ENCODE measurements at regions not wholly inside any gene's neighbourhood (a gene's known extent, or its start where the extent isn't known, plus 50 kb on each side); places are given as distances from the start of the nearest gene placed in this dataset.

- H3K27ac ChIP-seq: no peak overlapping the region
These were observed 181.5 kb downstream of the POSTN start for GRCh38 chr13:37417060-37417441.

GRCh38 chr13:37416291-37417059 lies 182.1 kb downstream of the POSTN start:
- Histone ChIP-seq H3K9ac (no peak overlapping the region), H3K4me3 (no peak overlapping the region), H3K9me3 (ENCODE audit: low read depth) (no peaks in the 10 kb centered on the region), H3K27ac (no peak overlapping the region), H3K4me2 (ENCODE audit: unreplicated experiment) (no peak overlapping the region), H3K27me3 (replicated peaks; ENCODE audit: insufficient read depth) (no peaks in the 10 kb centered on the region), H4K20me1 (ENCODE audit: insufficient read depth) (no peaks in the 10 kb centered on the region), H3K79me2 (ENCODE audit: insufficient read depth) (no peaks in the 10 kb centered on the region), H3K36me3 (ENCODE audit: low read depth) (no peaks in the 10 kb centered on the region), H3K4me1 (ENCODE audit: insufficient read depth) (peaks cover 13% of the 10 kb centered on the region), H3K9me2 (ENCODE audit: insufficient read depth) (no peaks in the 10 kb centered on the region), H2AFZ (no peak overlapping the region), H3F3A (ENCODE audit: insufficient read depth) (peaks cover 12% of the 10 kb centered on the region; the same call in 1 of the 2 replicates)
- TF ChIP-seq EZH2 (IDR thresholded peaks at IDR 0.05; ENCODE audit: insufficient read depth, poor library complexity, severe bottlenecking): no peak
- no peak for TF ChIP-seq EZH2phosphoT487 (IDR thresholded peaks at IDR 0.05; ENCODE audit: insufficient read depth, low read depth)
- in situ Hi-C loops (cut with MboI): no loop called here
- 59 to 66% methylated on average over 2 of the region's 2 CpGs for WGBS, 2 experiments (ENCODE audit: low coverage in 1 of 2, low lambda C conversion rate in 2 of 2, missing lambda C conversion rate in 2 of 2)
- no peak for DNase-seq

More at GRCh38 chr13:37417060-37417441, 181.5 kb downstream of the POSTN start:
- no peak overlapping the region for H3K9ac ChIP-seq
- H3F3A ChIP-seq (ENCODE audit: insufficient read depth): peaks cover 8% of the 10 kb centered on the region; the same call in 1 of the 2 replicates
- no peak overlapping the region for H3K4me3 ChIP-seq
- H3K79me2 ChIP-seq (ENCODE audit: insufficient read depth): no peaks in the 10 kb centered on the region
- no peak for TF ChIP-seq EZH2 (IDR thresholded peaks at IDR 0.05; ENCODE audit: insufficient read depth, poor library complexity, severe bottlenecking)
- TF ChIP-seq EZH2phosphoT487 (IDR thresholded peaks at IDR 0.05; ENCODE audit: insufficient read depth, low read depth): no peak
- no peak overlapping the region for H3K4me2 ChIP-seq (ENCODE audit: unreplicated experiment)
- H3K9me2 ChIP-seq (ENCODE audit: insufficient read depth): no peaks in the 10 kb centered on the region
- no peak overlapping the region for H2AFZ ChIP-seq
- no peaks in the 10 kb centered on the region for H4K20me1 ChIP-seq (ENCODE audit: insufficient read depth)
- no peak for DNase-seq
- H3K4me1 ChIP-seq (ENCODE audit: insufficient read depth): peaks cover 7% of the 10 kb centered on the region
- no peaks in the 10 kb centered on the region for H3K36me3 ChIP-seq (ENCODE audit: low read depth)
- in situ Hi-C loops (cut with MboI): no loop called here
- 88 to 91% methylated on average over 3 of the region's 3 CpGs for WGBS, 2 experiments (ENCODE audit: low coverage in 1 of 2, low lambda C conversion rate in 2 of 2, missing lambda C conversion rate in 2 of 2)
- H3K27me3 ChIP-seq (replicated peaks; ENCODE audit: insufficient read depth): no peaks in the 10 kb centered on the region
- no peaks in the 10 kb centered on the region for H3K9me3 ChIP-seq (ENCODE audit: low read depth)

- Histone ChIP-seq H3K36me3 (ENCODE audit: low read depth) (no peaks in the 10 kb centered on the region), H3K4me3 (no peak overlapping the region), H3K4me2 (ENCODE audit: unreplicated experiment) (no peak overlapping the region), H3K27ac (no peak overlapping the region), H2AFZ (no peak overlapping the region), H3K9me3 (ENCODE audit: low read depth) (no peaks in the 10 kb centered on the region), H3K79me2 (ENCODE audit: insufficient read depth) (no peaks in the 10 kb centered on the region), H3K9me2 (ENCODE audit: insufficient read depth) (no peaks in the 10 kb centered on the region), H3K4me1 (ENCODE audit: insufficient read depth) (peaks cover 24% of the 10 kb centered on the region), H3K9ac (no peak overlapping the region), H3K27me3 (replicated peaks; ENCODE audit: insufficient read depth) (no peaks in the 10 kb centered on the region), H4K20me1 (ENCODE audit: insufficient read depth) (no peaks in the 10 kb centered on the region), H3F3A (ENCODE audit: insufficient read depth) (peaks cover 15% of the 10 kb centered on the region; the same call in 1 of the 2 replicates)
- 98 to 99% methylated on average over 3 of the region's 3 CpGs for WGBS, 2 experiments (ENCODE audit: low coverage in 1 of 2, low lambda C conversion rate in 2 of 2, missing lambda C conversion rate in 2 of 2)
- in situ Hi-C loops (cut with MboI): no loop called here
- no peak for TF ChIP-seq EZH2 (IDR thresholded peaks at IDR 0.05; ENCODE audit: insufficient read depth, poor library complexity, severe bottlenecking)
- no peak for TF ChIP-seq EZH2phosphoT487 (IDR thresholded peaks at IDR 0.05; ENCODE audit: insufficient read depth, low read depth)
- no peak for DNase-seq
These were observed 185.4 kb downstream of the POSTN start for GRCh38 chr13:37413161-37413560.

- peak; percentile 56 for DNase-seq
These were observed 186.2 kb downstream of the POSTN start for GRCh38 chr13:37412241-37412921.

More at GRCh38 chr13:37412241-37412921, 186.2 kb downstream of the POSTN start:
- H3F3A ChIP-seq (ENCODE audit: insufficient read depth): peaks cover 15% of the 10 kb centered on the region; the same call in 1 of the 2 replicates
- H4K20me1 ChIP-seq (ENCODE audit: insufficient read depth): no peaks in the 10 kb centered on the region
- no peaks in the 10 kb centered on the region for H3K9me3 ChIP-seq (ENCODE audit: low read depth)
- 80 to 87% methylated on average over 2 of the region's 2 CpGs for WGBS, 2 experiments (ENCODE audit: low coverage in 1 of 2, low lambda C conversion rate in 2 of 2, missing lambda C conversion rate in 2 of 2)
- no peak overlapping the region for H3K27ac ChIP-seq
- peaks cover 24% of the 10 kb centered on the region for H3K4me1 ChIP-seq (ENCODE audit: insufficient read depth)
- in situ Hi-C loops (cut with MboI): no loop called here
- no peaks in the 10 kb centered on the region for H3K9me2 ChIP-seq (ENCODE audit: insufficient read depth)
- H3K36me3 ChIP-seq (ENCODE audit: low read depth): no peaks in the 10 kb centered on the region
- H3K79me2 ChIP-seq (ENCODE audit: insufficient read depth): no peaks in the 10 kb centered on the region
- H3K4me2 ChIP-seq (ENCODE audit: unreplicated experiment): peak overlapping the region; percentile 1
- H3K9ac ChIP-seq: no peak overlapping the region
- no peak overlapping the region for H2AFZ ChIP-seq
- no peak for TF ChIP-seq EZH2 (IDR thresholded peaks at IDR 0.05; ENCODE audit: insufficient read depth, poor library complexity, severe bottlenecking)
- TF ChIP-seq EZH2phosphoT487 (IDR thresholded peaks at IDR 0.05; ENCODE audit: insufficient read depth, low read depth): no peak
- no peak overlapping the region for H3K4me3 ChIP-seq
- H3K27me3 ChIP-seq (replicated peaks; ENCODE audit: insufficient read depth): no peaks in the 10 kb centered on the region
